ENCODE measurements at regions not wholly inside any gene's neighbourhood (a gene's known extent, or its start where the extent isn't known, plus 50 kb on each side); places are given as distances from the start of the nearest gene placed in this dataset. TPM values are rescaled to one million over a fixed set of nuclear protein-coding genes. Genes with fewer than 3 reads are reported as not detected.

DNA sequence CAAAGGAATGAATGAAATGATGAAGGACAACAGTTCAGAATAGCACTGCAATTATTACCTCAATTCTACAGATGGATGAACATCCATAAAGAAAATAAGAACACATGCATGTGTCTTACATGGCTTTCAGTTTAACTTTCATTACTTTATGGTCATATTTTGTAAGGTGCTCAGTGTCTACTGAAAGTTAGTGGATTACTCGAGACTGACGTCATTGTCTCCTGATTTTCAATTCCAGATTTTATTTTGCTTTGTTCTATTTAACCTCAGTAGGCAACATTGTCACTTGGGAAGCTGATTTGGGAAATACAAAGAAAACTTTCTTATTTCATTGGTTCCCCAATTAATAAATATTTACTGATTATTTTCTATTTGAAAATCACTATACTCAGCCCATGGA is 363.7 kb downstream of the CHSY3 start:
- H3K4me3 ChIP-seq, result no peak overlapping the region
- no peak overlapping the region for H3K27ac ChIP-seq
- H3K9me3 ChIP-seq, result no peaks in the 10 kb centered on the region
- no peak for TF ChIP-seq POLR2A (IDR thresholded peaks at IDR 0.05)
- TF ChIP-seq, protein P1, sequence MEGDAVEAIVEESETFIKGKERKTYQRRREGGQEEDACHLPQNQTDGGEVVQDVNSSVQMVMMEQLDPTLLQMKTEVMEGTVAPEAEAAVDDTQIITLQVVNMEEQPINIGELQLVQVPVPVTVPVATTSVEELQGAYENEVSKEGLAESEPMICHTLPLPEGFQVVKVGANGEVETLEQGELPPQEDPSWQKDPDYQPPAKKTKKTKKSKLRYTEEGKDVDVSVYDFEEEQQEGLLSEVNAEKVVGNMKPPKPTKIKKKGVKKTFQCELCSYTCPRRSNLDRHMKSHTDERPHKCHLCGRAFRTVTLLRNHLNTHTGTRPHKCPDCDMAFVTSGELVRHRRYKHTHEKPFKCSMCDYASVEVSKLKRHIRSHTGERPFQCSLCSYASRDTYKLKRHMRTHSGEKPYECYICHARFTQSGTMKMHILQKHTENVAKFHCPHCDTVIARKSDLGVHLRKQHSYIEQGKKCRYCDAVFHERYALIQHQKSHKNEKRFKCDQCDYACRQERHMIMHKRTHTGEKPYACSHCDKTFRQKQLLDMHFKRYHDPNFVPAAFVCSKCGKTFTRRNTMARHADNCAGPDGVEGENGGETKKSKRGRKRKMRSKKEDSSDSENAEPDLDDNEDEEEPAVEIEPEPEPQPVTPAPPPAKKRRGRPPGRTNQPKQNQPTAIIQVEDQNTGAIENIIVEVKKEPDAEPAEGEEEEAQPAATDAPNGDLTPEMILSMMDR (IDR thresholded peaks at IDR 0.05), result no peak
- no peak for DNase-seq
- H3K27me3 ChIP-seq, result no peaks in the 10 kb centered on the region
- H3K36me3 ChIP-seq, result no peaks in the 10 kb centered on the region
- intact Hi-C loops (cut with DNase I; ENCODE audit: low total_unique reads), result no loop called here
- H3K4me1 ChIP-seq, result no peaks in the 10 kb centered on the region

DNA sequence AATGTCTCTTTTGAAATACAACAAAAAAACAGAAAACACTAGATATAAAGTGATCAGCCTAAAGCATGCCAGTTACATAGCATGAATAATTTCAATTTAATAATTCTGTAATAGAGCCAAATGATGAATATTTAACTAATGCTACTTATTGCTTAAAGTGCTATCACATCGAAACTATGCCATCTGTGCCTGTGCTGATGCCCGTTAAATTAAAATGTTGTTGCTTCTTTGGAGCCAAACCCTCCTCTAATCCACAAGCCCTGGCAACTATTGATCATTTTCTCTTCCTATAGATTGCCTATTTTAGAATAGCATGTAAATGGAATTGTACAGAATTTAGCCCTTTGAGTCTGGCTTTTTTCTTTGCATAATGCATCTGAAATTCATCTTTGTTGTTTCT is 356.2 kb downstream of the CHSY3 start:
- no peaks in the 10 kb centered on the region for H3K36me3 ChIP-seq
- no peaks in the 10 kb centered on the region for H3K4me1 ChIP-seq
- H3K27ac ChIP-seq, result no peak overlapping the region
- no peak for DNase-seq
- TF ChIP-seq, protein P1 (IDR thresholded peaks at IDR 0.05), result no peak
- no peak for TF ChIP-seq POLR2A (IDR thresholded peaks at IDR 0.05)
- intact Hi-C loops (cut with DNase I; ENCODE audit: low total_unique reads), result no loop called here
- no peaks in the 10 kb centered on the region for H3K9me3 ChIP-seq
- no peaks in the 10 kb centered on the region for H3K27me3 ChIP-seq
- H3K4me3 ChIP-seq, result no peak overlapping the region

DNA sequence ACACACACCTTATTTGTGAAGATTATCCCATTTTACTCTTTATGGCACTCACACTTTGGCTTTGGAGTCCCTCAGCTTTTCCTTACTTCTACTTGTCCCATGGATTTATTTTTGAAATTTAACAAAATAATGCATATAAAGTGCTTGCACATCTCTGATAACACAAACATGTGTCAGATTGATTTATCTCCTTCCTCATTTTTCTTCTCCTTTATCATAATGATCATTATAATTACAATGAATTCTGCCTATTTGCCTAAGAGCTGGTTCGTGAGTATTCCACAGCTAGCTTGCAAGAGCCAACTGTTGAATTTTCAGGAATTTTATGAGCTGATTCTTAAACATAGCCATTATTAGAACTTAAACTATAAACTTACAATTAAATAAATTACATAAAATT is 347.7 kb downstream of the CHSY3 start:
- TF ChIP-seq, protein P1 (IDR thresholded peaks at IDR 0.05), result no peak
- TF ChIP-seq POLR2A (IDR thresholded peaks at IDR 0.05), result no peak
- no peaks in the 10 kb centered on the region for H3K4me1 ChIP-seq
- intact Hi-C loops (cut with DNase I; ENCODE audit: low total_unique reads), result no loop called here
- no peak for DNase-seq
- no peak overlapping the region for H3K27ac ChIP-seq
- H3K4me3 ChIP-seq, result no peak overlapping the region
- H3K36me3 ChIP-seq, result no peaks in the 10 kb centered on the region
- no peaks in the 10 kb centered on the region for H3K9me3 ChIP-seq
- H3K27me3 ChIP-seq, result no peaks in the 10 kb centered on the region

- TF ChIP-seq, protein P1 (IDR thresholded peaks at IDR 0.05), result no peak
- no peak for TF ChIP-seq POLR2A (IDR thresholded peaks at IDR 0.05)
These were observed 339.4 kb downstream of the CHSY3 start for GRCh38 chr5:130243641-130244040.

GRCh38 chr5:130237721-130238120 is 333.5 kb downstream of the CHSY3 start:
- Histone ChIP-seq H3K9me3 (no peaks in the 10 kb centered on the region), H3K4me3 (no peak overlapping the region), H3K36me3 (no peaks in the 10 kb centered on the region), H3K4me1 (no peaks in the 10 kb centered on the region), H3K27ac (no peak overlapping the region), H3K27me3 (no peaks in the 10 kb centered on the region)
- no peak for DNase-seq
- TF ChIP-seq, protein P1 (IDR thresholded peaks at IDR 0.05), result no peak
- no peak for TF ChIP-seq POLR2A (IDR thresholded peaks at IDR 0.05)
- intact Hi-C loops (cut with DNase I; ENCODE audit: low total_unique reads), result no loop called here

More at GRCh38 chr5:130243641-130244040, 339.4 kb downstream of the CHSY3 start:
- no peak overlapping the region for H3K4me3 ChIP-seq
- no peak overlapping the region for H3K27ac ChIP-seq
- DNase-seq, result no peak
- H3K36me3 ChIP-seq, result no peaks in the 10 kb centered on the region
- H3K4me1 ChIP-seq, result no peaks in the 10 kb centered on the region
- H3K9me3 ChIP-seq, result no peaks in the 10 kb centered on the region
- intact Hi-C loops (cut with DNase I; ENCODE audit: low total_unique reads), result no loop called here
- H3K27me3 ChIP-seq, result no peaks in the 10 kb centered on the region

Small RNAs in the stretch of these regions (small RNA-seq; reads per million reads assigned to genes)
- not detected for gene AC113367.2
- gene RNU7-53P, result not detected

All from uterus (tissue), 3 donors.